Activated T-cell treated with anti-CD3 and anti-CD28 coated beads, Interleukin-2, amount 50 U/mL, for 1 hour (primary cell): ENCODE measurements at regions not wholly inside any gene's neighbourhood (a gene's known extent, or its start where the extent isn't known, plus 50 kb on each side); places are given as distances from the start of the nearest gene placed in this dataset.

Experiments used
- DNase-seq: peaks from one replicate; pipeline ENCODE4 v3.0.0-alpha.2; 2020

GRCh38 chr1:200354243-200354642, 55.6 kb downstream of the ZNF281 start:
- DNase-seq, result no peak

- DNase-seq, result no peak
Observed at GRCh38 chr1:200353232-200353631, 56.6 kb downstream of the ZNF281 start.

GRCh38 chr1:200351826-200352549, 57.8 kb downstream of the ZNF281 start:
- DNase-seq, result no peak

GRCh38 chr1:200351425-200351824, 58.4 kb downstream of the ZNF281 start:
- no peak for DNase-seq

GRCh38 chr1:200346700-200347099, 63.1 kb downstream of the ZNF281 start:
- no peak for DNase-seq

GRCh38 chr1:200345520-200345919, 64.3 kb downstream of the ZNF281 start:
- no peak for DNase-seq

- DNase-seq, result no peak
Observed at GRCh38 chr1:200343874-200344273, 66.0 kb downstream of the ZNF281 start.

- no peak for DNase-seq
Observed at GRCh38 chr1:200342511-200343311, 67.1 kb downstream of the ZNF281 start.

GRCh38 chr1:200338451-200338850, 71.4 kb downstream of the ZNF281 start:
- no peak for DNase-seq

GRCh38 chr1:200337831-200338230, 72.0 kb downstream of the ZNF281 start:
- no peak for DNase-seq

- DNase-seq, result no peak
Observed at GRCh38 chr1:200337410-200337809, 72.4 kb downstream of the ZNF281 start.

GRCh38 chr1:200336901-200337391, 72.9 kb downstream of the ZNF281 start:
- DNase-seq, result no peak

- DNase-seq, result no peak
Observed at GRCh38 chr1:200336101-200336845, 73.6 kb downstream of the ZNF281 start.

- no peak for DNase-seq
Observed at GRCh38 chr1:200334661-200335256, 75.1 kb downstream of the ZNF281 start.

- no peak for DNase-seq
Observed at GRCh38 chr1:200333329-200333728, 76.5 kb downstream of the ZNF281 start.

- no peak for DNase-seq
Observed at GRCh38 chr1:200332716-200333115, 77.1 kb downstream of the ZNF281 start.

GRCh38 chr1:200330741-200331428, 79.0 kb downstream of the ZNF281 start:
- DNase-seq, result no peak

- no peak for DNase-seq
Observed at GRCh38 chr1:200329208-200329882, 80.5 kb downstream of the ZNF281 start.

GRCh38 chr1:200328379-200328778, 81.5 kb downstream of the ZNF281 start:
- DNase-seq, result no peak

- DNase-seq, result no peak
Observed at GRCh38 chr1:200323856-200324400, 85.9 kb downstream of the ZNF281 start.

GRCh38 chr1:200319148-200319547, 90.7 kb downstream of the ZNF281 start:
- no peak for DNase-seq
